Neuronal stem cell (in vitro differentiated cells): ENCODE measurements at regions not wholly inside any gene's neighbourhood (a gene's known extent, or its start where the extent isn't known, plus 50 kb on each side); places are given as distances from the start of the nearest gene placed in this dataset.

ENCODE experiments used
- DNase-seq: peaks from one replicate; pipeline ENCODE4 v3.0.0-alpha.2; 2013; ENCODE audit warnings: low spot score
- H2AFZ ChIP-seq: one replicate; pipeline ENCODE4 v1.6.1; 2013; ENCODE audit warnings: mild to moderate bottlenecking, low read length, inconsistent platforms
- H2AK5ac ChIP-seq: 2 replicates; pipeline ENCODE4 v1.6.1; 2013; ENCODE audit warnings: low read depth, mild to moderate bottlenecking, inconsistent platforms, low read length, moderate library complexity, mixed read lengths
- H2BK120ac ChIP-seq: 2 replicates; pipeline ENCODE4 v1.6.1; 2013; ENCODE audit warnings: low read depth, mild to moderate bottlenecking, inconsistent platforms, low read length, moderate library complexity, mixed read lengths
- H2BK12ac ChIP-seq: one replicate; pipeline ENCODE4 v1.6.1; 2013; ENCODE audit warnings: low read length, inconsistent platforms
- H2BK15ac ChIP-seq: 2 replicates; pipeline ENCODE4 v1.6.1; 2013; ENCODE audit warnings: mild to moderate bottlenecking, low read length, inconsistent platforms, mixed read lengths
- H2BK5ac ChIP-seq: one replicate; pipeline ENCODE4 v1.6.1; 2013; ENCODE audit warnings: inconsistent platforms, mild to moderate bottlenecking, low read length, moderate library complexity
- H3K14ac ChIP-seq: one replicate; pipeline ENCODE4 v1.6.1; 2013; ENCODE audit warnings: low read length, inconsistent platforms
- H3K18ac ChIP-seq: 2 replicates; pipeline ENCODE4 v1.6.1; 2013; ENCODE audit warnings: low read length, inconsistent platforms
- H3K23ac ChIP-seq: 2 replicates; pipeline ENCODE4 v1.6.1; 2013; ENCODE audit warnings: low read depth, mild to moderate bottlenecking, mixed read lengths, low read length, inconsistent platforms; ENCODE audit not compliant: poor library complexity
- H3K27ac ChIP-seq: replicated peaks from 3 replicates; pipeline ENCODE4 v1.5.1; 2013; ENCODE audit warnings: low read length, inconsistent platforms
- H3K27me3 ChIP-seq, 3 experiments: 2 replicates each; pipeline ENCODE4 v1.6.1; 2013; ENCODE audit warnings: low read length in 3 of 3, mild to moderate bottlenecking in 2 of 3, inconsistent platforms in 1 of 3, low read depth in 1 of 3, mixed read lengths in 1 of 3, moderate library complexity in 1 of 3; ENCODE audit not compliant: control insufficient read depth in 3 of 3, insufficient read depth in 3 of 3
- H3K36me3 ChIP-seq, 2 donors: replicated peaks in 1 of 2; 2 replicates each; pipeline ENCODE4 v1.6.1; 2013; ENCODE audit warnings: low read length in 2 of 2; ENCODE audit not compliant: control insufficient read depth in 2 of 2, insufficient read depth in 2 of 2
- H3K4ac ChIP-seq: 2 replicates; pipeline ENCODE4 v1.6.1; 2013; ENCODE audit warnings: inconsistent platforms, mild to moderate bottlenecking, low read length, moderate library complexity
- H3K4me1 ChIP-seq, 2 donors: 1 replicate in 1 of 2; 2 replicates in 1 of 2; pipeline ENCODE4 v1.6.1; 2013; ENCODE audit warnings: low read length in 2 of 2, low read depth in 1 of 2; ENCODE audit not compliant: control insufficient read depth in 2 of 2, insufficient read depth in 1 of 2
- H3K4me2 ChIP-seq: one replicate; pipeline ENCODE4 v1.6.1; 2013; ENCODE audit warnings: mild to moderate bottlenecking, low read length, inconsistent platforms; ENCODE audit not compliant: insufficient read depth, poor library complexity, severe bottlenecking
- H3K4me3 ChIP-seq, 2 donors: 2 replicates each; pipeline ENCODE4 v1.5.1; 2013; ENCODE audit warnings: low read length in 2 of 2, mild to moderate bottlenecking in 2 of 2, inconsistent platforms in 1 of 2, moderate library complexity in 1 of 2
- H3K79me1 ChIP-seq: one replicate; pipeline ENCODE4 v1.6.1; 2013; ENCODE audit warnings: low read depth, mild to moderate bottlenecking, inconsistent platforms, low read length, moderate library complexity
- H3K9ac ChIP-seq: one replicate; pipeline ENCODE4 v1.6.1; 2013; ENCODE audit warnings: mild to moderate bottlenecking, low read depth, low read length, inconsistent platforms; ENCODE audit not compliant: poor library complexity
- H3K9me3 ChIP-seq, 2 donors: replicated peaks in 1 of 2; 2 replicates each; pipeline versions ENCODE3 to v1.6.1; 2013; ENCODE audit warnings: low read length in 2 of 2, mild to moderate bottlenecking in 2 of 2, inconsistent platforms in 1 of 2, low read depth in 1 of 2, mixed read lengths in 1 of 2, moderate library complexity in 1 of 2; ENCODE audit not compliant: control insufficient read depth in 2 of 2, insufficient read depth in 1 of 2
- H4K8ac ChIP-seq: one replicate; pipeline ENCODE4 v1.6.1; 2013; ENCODE audit warnings: low read depth, mild to moderate bottlenecking, inconsistent platforms, low read length, moderate library complexity
- H4K91ac ChIP-seq: one replicate; pipeline ENCODE4 v1.6.1; 2013; ENCODE audit warnings: low read length, low read depth, mild to moderate bottlenecking, inconsistent platforms; ENCODE audit not compliant: poor library complexity
- WGBS, 2 donors: extraction: QIAGEN DNeasy Blood & Tissue Kit; methylation state at CpG; one replicate each; pipeline ENCODE4 v1.1.7; 2013; ENCODE audit warnings: missing lambda C conversion rate in 2 of 2, mixed read lengths in 1 of 2; ENCODE audit not compliant: insufficient read length in 2 of 2, insufficient replicate concordance in 1 of 2; ENCODE audit errors: extremely low coverage in 2 of 2; 5-methylcytosine and 5-hydroxymethylcytosine counted together

GRCh38 chr17:15096511-15096910, 168.6 kb downstream of the PMP22 start:
- Histone ChIP-seq H3K14ac (no peak overlapping the region), H3K4ac (no peak overlapping the region), H3K27me3 (no peaks in the 10 kb centered on the region), H3K9ac (no peak overlapping the region), H3K27ac (no peak overlapping the region), H3K18ac (no peak overlapping the region), H3K4me2 (no peak overlapping the region), H3K4me1 (no peaks in the 10 kb centered on the region), H2BK120ac (no peak overlapping the region), H3K36me3 (no peaks in the 10 kb centered on the region), H3K9me3 (no peaks in the 10 kb centered on the region), H4K8ac (no peak overlapping the region), H3K23ac (no peak overlapping the region), H2AFZ (no peak overlapping the region), H3K4me3 (no peak overlapping the region), H2BK12ac (no peak overlapping the region), H4K91ac (no peak overlapping the region), H2BK15ac (no peak overlapping the region), H2BK5ac (no peak overlapping the region), H2AK5ac (no peak overlapping the region), H3K79me1 (no peaks in the 10 kb centered on the region)
- no peak for DNase-seq
- no CpG with 5 or more reads among the region's 4 CpGs for WGBS, 2 donors

- Histone ChIP-seq H3K4me2 (no peak overlapping the region), H3K23ac (no peak overlapping the region), H3K79me1 (no peaks in the 10 kb centered on the region), H4K8ac (no peak overlapping the region), H2BK12ac (no peak overlapping the region), H2AK5ac (no peak overlapping the region), H3K9me3 (no peaks in the 10 kb centered on the region), H3K4me1 (no peaks in the 10 kb centered on the region), H2AFZ (no peak overlapping the region), H3K36me3 (no peaks in the 10 kb centered on the region), H2BK15ac (no peak overlapping the region), H3K18ac (no peak overlapping the region), H3K14ac (no peak overlapping the region), H2BK120ac (no peak overlapping the region), H3K27ac (no peak overlapping the region), H3K4me3 (no peak overlapping the region), H2BK5ac (no peak overlapping the region), H4K91ac (no peak overlapping the region), H3K4ac (no peak overlapping the region), H3K27me3 (no peaks in the 10 kb centered on the region), H3K9ac (no peak overlapping the region)
- DNase-seq, result no peak
- WGBS, 2 donors, result no CpG with 5 or more reads among the region's 2 CpGs
These were observed 169.2 kb downstream of the PMP22 start for GRCh38 chr17:15095935-15096334.

- Histone ChIP-seq H3K14ac (no peak overlapping the region), H2AK5ac (no peak overlapping the region), H4K91ac (no peak overlapping the region), H2BK120ac (no peak overlapping the region), H2AFZ (no peak overlapping the region), H4K8ac (no peak overlapping the region), H2BK5ac (no peak overlapping the region), H2BK12ac (no peak overlapping the region), H3K23ac (no peak overlapping the region), H3K4me2 (no peak overlapping the region), H3K4ac (no peak overlapping the region), H2BK15ac (no peak overlapping the region), H3K9me3 (no peaks in the 10 kb centered on the region), H3K9ac (no peak overlapping the region), H3K4me1 (no peaks in the 10 kb centered on the region), H3K36me3 (no peaks in the 10 kb centered on the region), H3K18ac (no peak overlapping the region), H3K27me3 (no peaks in the 10 kb centered on the region), H3K27ac (no peak overlapping the region), H3K4me3 (no peak overlapping the region), H3K79me1 (no peaks in the 10 kb centered on the region)
- no peak for DNase-seq
- no CpG with 5 or more reads among the region's 7 CpGs for WGBS, 2 donors
These were observed 172.4 kb downstream of the PMP22 start for GRCh38 chr17:15092762-15093161.

- H3K4me3 ChIP-seq, result no peak overlapping the region
- no peak overlapping the region for H2BK12ac ChIP-seq
- H2BK15ac ChIP-seq, result no peak overlapping the region
- H3K4me1 ChIP-seq, result no peaks in the 10 kb centered on the region
- no peak overlapping the region for H3K18ac ChIP-seq
- H3K9ac ChIP-seq, result no peak overlapping the region
- H3K79me1 ChIP-seq, result no peaks in the 10 kb centered on the region
- no peak overlapping the region for H3K4ac ChIP-seq
- no peak overlapping the region for H4K91ac ChIP-seq
- H3K27me3 ChIP-seq, result no peaks in the 10 kb centered on the region
- no peak overlapping the region for H3K4me2 ChIP-seq
- DNase-seq, result no peak
- no peak overlapping the region for H3K14ac ChIP-seq
- no peak overlapping the region for H2BK120ac ChIP-seq
- no peaks in the 10 kb centered on the region for H3K9me3 ChIP-seq
- H3K27ac ChIP-seq, result no peak overlapping the region
- no CpG with 5 or more reads among the region's 2 CpGs for WGBS, 2 donors
- H3K23ac ChIP-seq, result no peak overlapping the region
- H2AK5ac ChIP-seq, result no peak overlapping the region
- no peaks in the 10 kb centered on the region for H3K36me3 ChIP-seq
- H2BK5ac ChIP-seq, result no peak overlapping the region
- no peak overlapping the region for H4K8ac ChIP-seq
- no peak overlapping the region for H2AFZ ChIP-seq
These were observed 172.9 kb downstream of the PMP22 start for GRCh38 chr17:15092261-15092660.
